ENCODE measurements at regions not wholly inside any gene's neighbourhood (a gene's known extent, or its start where the extent isn't known, plus 50 kb on each side); places are given as distances from the start of the nearest gene placed in this dataset.
"Not testable (repeated sequence)": the region's sequence is repeated elsewhere in the genome, so short reads cannot be mapped to it uniquely, and the experiment has no call there.

- no peak for TF ChIP-seq CTCF (IDR thresholded peaks at IDR 0.05)
- no peak for DNase-seq
- H3K27me3 ChIP-seq = no peaks in the 10 kb centered on the region
- H3K27ac ChIP-seq = no peak overlapping the region
- no peaks in the 10 kb centered on the region for H3K4me1 ChIP-seq
- H3K9me3 ChIP-seq = no peaks in the 10 kb centered on the region
- intact Hi-C loops (cut with DNase I) = no loop called here
- no peak for FAIRE-seq
- H3K4me3 ChIP-seq = no peak overlapping the region
- ATAC-seq = no peak
- H3K36me3 ChIP-seq = no peaks in the 10 kb centered on the region
- WGBS, 2 donors = 61 to 84% methylated on average over 2 of the region's 2 CpGs
These were observed 79.6 kb downstream of the C9orf50 start for GRCh38 chr9:129541270-129541669.

- Histone ChIP-seq H3K36me3 (no peaks in the 10 kb centered on the region), H3K9me3 (no peaks in the 10 kb centered on the region), H3K27ac (no peak overlapping the region), H3K4me1 (no peaks in the 10 kb centered on the region), H3K27me3 (no peaks in the 10 kb centered on the region), H3K4me3 (no peak overlapping the region)
- 96 to 97% methylated on average over 4 of the region's 4 CpGs for WGBS, 2 donors
- no peak for TF ChIP-seq CTCF (IDR thresholded peaks at IDR 0.05)
- no peak for ATAC-seq
- intact Hi-C loops (cut with DNase I) = no loop called here
- FAIRE-seq = no peak
- no peak for DNase-seq
These were observed 81.5 kb downstream of the C9orf50 start for GRCh38 chr9:129539446-129539845.

GRCh38 chr9:129531860-129532402 is 89.0 kb downstream of the C9orf50 start:
- H3K36me3 ChIP-seq; H3K27ac ChIP-seq; intact Hi-C loops (cut with DNase I); H3K4me3 ChIP-seq; H3K9me3 ChIP-seq; FAIRE-seq; H3K27me3 ChIP-seq; ATAC-seq; DNase-seq; H3K4me1 ChIP-seq: not testable (repeated sequence)
- whole genome bisulfite sequencing, 2 donors = 84 to 93% methylated on average over 5 of the region's 5 CpGs

- DNase-seq; intact Hi-C loops (cut with DNase I); H3K4me1 ChIP-seq; H3K9me3 ChIP-seq; H3K4me3 ChIP-seq; H3K36me3 ChIP-seq; H3K27ac ChIP-seq; H3K27me3 ChIP-seq; ATAC-seq; FAIRE-seq: not testable (repeated sequence)
- 95 to 97% methylated on average over 1 of the region's 1 CpG for WGBS, 2 donors
These were observed 92.9 kb downstream of the C9orf50 start for GRCh38 chr9:129527955-129528354.

GRCh38 chr9:129525656-129526196 is 95.2 kb downstream of the C9orf50 start:
- Histone ChIP-seq H3K4me3 (no peak overlapping the region), H3K27me3 (no peaks in the 10 kb centered on the region), H3K9me3 (no peaks in the 10 kb centered on the region), H3K4me1 (no peaks in the 10 kb centered on the region), H3K27ac (no peak overlapping the region), H3K36me3 (no peaks in the 10 kb centered on the region)
- intact Hi-C loops (cut with DNase I) = no loop called here
- no peak for TF ChIP-seq CTCF (IDR thresholded peaks at IDR 0.05)
- WGBS, 2 donors = 91 to 94% methylated on average over 3 of the region's 3 CpGs
- ATAC-seq = no peak
- no peak for DNase-seq
- FAIRE-seq = no peak

GRCh38 chr9:129524582-129525270 is 96.2 kb downstream of the C9orf50 start:
- FAIRE-seq (no peak), DNase-seq (peak in 1 of 6 donors; percentile 49), ATAC-seq (peak in 2 of 4 donors; percentile 24 to 61)
- no peaks in the 10 kb centered on the region for H3K36me3 ChIP-seq
- no peaks in the 10 kb centered on the region for H3K4me1 ChIP-seq
- intact Hi-C loops (cut with DNase I) = no loop called here
- H3K27ac ChIP-seq = no peak overlapping the region
- TF ChIP-seq CTCF (IDR thresholded peaks at IDR 0.05) = no peak
- no peaks in the 10 kb centered on the region for H3K27me3 ChIP-seq
- H3K4me3 ChIP-seq = no peak overlapping the region
- WGBS, 2 donors = 60 to 64% methylated on average over 17 of the region's 17 CpGs
- no peaks in the 10 kb centered on the region for H3K9me3 ChIP-seq
